ENCODE measurements at regions not wholly inside any gene's neighbourhood (a gene's known extent, or its start where the extent isn't known, plus 50 kb on each side); places are given as distances from the start of the nearest gene placed in this dataset.

GRCh38 chr14:76974365-76974764 lies 54.1 kb downstream of the IRF2BPL start:
- DNase-seq (ENCODE audit: low read depth in 2 of 3, low spot score in 2 of 3), result no peak

GRCh38 chr14:76971549-76971948 lies 57.0 kb downstream of the IRF2BPL start:
- DNase-seq (ENCODE audit: low read depth in 2 of 3, low spot score in 2 of 3), result no peak

- DNase-seq (ENCODE audit: low read depth in 2 of 3, low spot score in 2 of 3), result no peak
These were observed 59.9 kb downstream of the IRF2BPL start for GRCh38 chr14:76968621-76969063.

GRCh38 chr14:76967788-76968187 lies 60.7 kb downstream of the IRF2BPL start:
- no peak for DNase-seq (ENCODE audit: low read depth in 2 of 3, low spot score in 2 of 3)

- DNase-seq (ENCODE audit: low read depth in 2 of 3, low spot score in 2 of 3), result no peak
These were observed 63.3 kb downstream of the IRF2BPL start for GRCh38 chr14:76965232-76965631.

DNA sequence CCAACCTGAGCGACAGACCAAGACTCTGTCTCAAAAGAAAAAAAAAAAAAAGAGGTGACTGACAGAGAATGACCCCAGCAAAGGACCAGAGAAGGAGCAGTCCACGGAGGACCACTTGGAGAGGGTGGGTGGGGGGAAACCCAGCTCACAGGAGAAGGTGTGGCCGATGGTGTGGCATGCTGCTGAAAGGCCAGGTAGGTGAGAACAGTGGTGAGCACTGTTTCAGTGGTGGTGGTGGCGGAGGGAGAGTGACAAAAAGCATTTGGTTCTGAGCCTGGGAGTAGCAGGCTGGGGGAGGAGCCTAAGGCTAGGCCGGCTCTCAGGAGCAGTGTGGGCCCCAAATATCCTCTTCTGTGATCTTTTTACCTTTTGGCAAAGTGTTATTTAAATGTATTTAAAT lies 63.8 kb downstream of the IRF2BPL start:
- no peak for DNase-seq (ENCODE audit: low read depth in 2 of 3, low spot score in 2 of 3)

DNA sequence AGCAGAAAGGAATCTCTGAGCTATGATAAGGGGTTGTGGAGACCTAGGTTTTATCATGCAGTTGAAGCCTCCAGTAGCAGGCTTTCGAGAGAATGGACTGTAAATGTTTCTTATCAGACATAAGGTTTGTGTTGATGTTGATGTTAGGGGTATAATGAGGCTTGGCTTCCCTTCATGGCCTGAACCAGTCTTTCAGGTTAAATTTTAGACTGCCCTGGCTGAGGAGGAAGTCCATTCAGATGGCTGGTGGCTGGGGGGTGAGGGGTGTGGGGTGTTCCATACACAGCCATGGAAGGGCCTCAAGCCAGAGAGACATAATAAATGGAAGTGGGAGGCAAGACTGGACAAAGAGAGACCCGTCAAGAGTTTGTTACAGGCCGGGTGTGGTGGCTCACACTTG lies 65.1 kb downstream of the IRF2BPL start:
- DNase-seq (ENCODE audit: low read depth in 2 of 3, low spot score in 2 of 3), result no peak

GRCh38 chr14:76962303-76962660 lies 66.2 kb downstream of the IRF2BPL start:
- DNase-seq (ENCODE audit: low read depth in 2 of 3, low spot score in 2 of 3), result no peak

DNA sequence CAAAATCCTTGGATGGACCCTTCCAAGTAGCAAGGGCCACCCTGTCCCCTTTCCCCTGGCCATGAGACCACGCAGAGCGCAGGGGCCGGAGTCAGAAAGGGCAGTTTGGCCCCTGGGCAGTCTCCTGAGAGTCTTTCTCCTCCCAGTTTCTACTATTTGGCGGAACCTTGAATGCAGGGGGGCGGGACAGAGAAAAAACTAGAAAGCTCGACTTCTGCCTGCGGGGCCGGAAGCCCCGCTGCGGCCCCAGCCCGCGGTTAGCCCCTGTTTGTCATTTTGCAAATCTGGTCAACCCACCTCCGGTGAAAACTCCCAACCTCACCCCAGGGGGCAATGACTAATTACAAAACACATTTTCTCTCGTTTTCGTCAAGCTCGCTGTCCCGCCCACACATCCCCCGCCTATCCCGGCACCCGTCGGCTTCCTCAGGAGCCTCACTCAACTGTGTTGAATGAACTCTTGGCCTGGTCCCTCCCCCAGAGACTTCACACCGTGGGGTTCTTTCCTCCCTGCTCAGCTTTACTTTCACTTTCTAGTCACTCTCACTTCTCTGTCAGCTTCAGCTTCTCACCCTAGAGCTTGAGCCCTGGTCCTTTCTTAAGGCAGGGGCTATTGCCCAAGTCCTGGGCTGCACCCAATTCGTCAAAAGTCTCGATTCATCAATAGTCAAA lies 66.7 kb downstream of the IRF2BPL start:
- DNase-seq (ENCODE audit: low read depth in 2 of 3, low spot score in 2 of 3), result peak; percentile 85 to 99 (median 98)

DNA sequence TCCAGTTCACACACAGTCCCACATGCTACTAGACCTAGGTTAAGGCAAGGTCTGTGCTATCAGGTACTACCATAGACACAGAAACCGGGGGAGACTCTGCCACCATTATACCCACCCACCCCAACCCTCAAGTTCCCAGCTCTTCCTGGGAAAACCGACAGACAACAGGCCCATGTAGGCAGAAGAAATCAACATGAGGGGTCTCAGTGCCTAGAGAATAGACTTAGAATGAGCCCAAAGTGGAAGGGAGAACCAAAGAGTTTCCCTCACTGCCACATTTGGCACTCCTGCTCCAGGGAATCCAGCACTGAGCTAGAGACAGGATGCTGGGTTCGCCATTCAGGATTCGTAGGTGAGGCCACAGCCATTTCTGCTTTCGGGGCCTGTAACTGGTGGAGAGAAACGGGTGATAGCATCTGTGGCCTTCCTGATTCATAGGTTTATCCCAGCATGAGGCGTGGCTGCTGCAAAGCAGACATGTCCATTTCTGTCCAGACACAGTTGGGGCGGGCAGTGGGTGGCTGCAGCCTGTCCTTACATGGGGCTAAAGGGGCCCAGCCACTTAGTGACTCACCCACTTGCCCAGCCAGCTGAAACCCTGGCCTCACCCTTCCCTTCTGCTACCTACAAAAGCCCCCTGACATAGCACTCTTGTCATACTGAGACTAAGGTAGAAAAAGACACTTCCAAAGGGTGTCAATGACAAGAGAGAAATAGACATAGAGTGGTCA lies 69.4 kb downstream of the IRF2BPL start:
- DNase-seq (ENCODE audit: low read depth in 2 of 3, low spot score in 2 of 3), result no peak

DNA sequence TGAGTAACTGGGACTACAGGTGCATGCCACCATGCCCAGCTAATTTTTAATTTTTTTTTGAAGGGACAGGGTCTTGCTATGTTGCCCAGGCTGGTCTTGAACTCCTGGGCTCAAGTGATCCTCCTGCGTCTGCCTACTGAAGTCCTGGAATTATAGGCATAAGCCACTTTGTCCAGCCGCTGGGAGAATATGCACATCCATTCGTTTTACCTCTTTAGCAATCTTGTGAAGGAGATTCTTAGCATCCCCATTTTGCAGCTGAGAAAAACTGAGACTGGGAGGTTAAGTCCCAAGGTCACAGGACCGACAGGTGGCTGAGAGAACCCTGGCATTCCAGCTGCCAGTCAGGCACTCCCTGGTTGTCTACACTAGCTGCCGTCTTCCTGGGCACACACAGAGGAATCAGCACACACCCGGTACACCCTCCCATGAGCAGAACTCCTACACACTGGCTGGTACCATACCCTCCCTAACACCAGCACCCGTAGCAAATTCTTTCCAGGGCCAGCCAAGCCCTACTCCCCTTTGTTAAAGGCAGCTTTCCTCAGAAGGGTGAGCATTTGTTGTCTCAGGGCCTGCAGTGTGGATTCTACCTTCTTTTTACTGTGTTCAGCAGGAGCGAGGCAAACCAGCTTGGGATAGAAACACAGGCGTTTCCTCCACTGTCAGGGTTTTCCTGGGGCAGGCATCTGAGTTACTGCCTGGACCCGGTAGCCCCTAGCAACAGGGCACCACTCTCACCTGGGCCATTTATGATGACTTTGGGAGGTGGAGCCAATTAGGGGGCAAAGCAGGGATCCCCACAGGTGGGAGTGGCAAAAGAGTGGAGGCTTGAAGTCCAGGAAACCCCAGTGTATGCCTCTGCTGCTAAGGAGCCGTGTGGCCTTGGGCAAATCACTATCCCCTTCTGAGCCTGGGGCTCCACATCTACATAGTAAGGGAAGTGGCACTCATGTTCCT lies 70.2 kb downstream of the IRF2BPL start:
- no peak for DNase-seq (ENCODE audit: low read depth in 2 of 3, low spot score in 2 of 3)

GRCh38 chr14:76957224-76957891 lies 71.2 kb downstream of the IRF2BPL start:
- DNase-seq (ENCODE audit: low read depth in 2 of 3, low spot score in 2 of 3), result no peak

- peak; percentile 79 to 97 (median 94) for DNase-seq (ENCODE audit: low read depth in 2 of 3, low spot score in 2 of 3)
These were observed 72.0 kb downstream of the IRF2BPL start for GRCh38 chr14:76956316-76957090.

GRCh38 chr14:76955575-76956315 lies 72.8 kb downstream of the IRF2BPL start:
- peak in 2 of 3 donors; percentile 62 to 71 for DNase-seq (ENCODE audit: low read depth in 2 of 3, low spot score in 2 of 3)

GRCh38 chr14:76954394-76955190 lies 73.9 kb downstream of the IRF2BPL start:
- no peak for DNase-seq (ENCODE audit: low read depth in 2 of 3, low spot score in 2 of 3)

- peak in 2 of 3 donors; percentile 77 to 79 for DNase-seq (ENCODE audit: low read depth in 2 of 3, low spot score in 2 of 3)
These were observed 75.1 kb downstream of the IRF2BPL start for GRCh38 chr14:76953311-76953945.

DNA sequence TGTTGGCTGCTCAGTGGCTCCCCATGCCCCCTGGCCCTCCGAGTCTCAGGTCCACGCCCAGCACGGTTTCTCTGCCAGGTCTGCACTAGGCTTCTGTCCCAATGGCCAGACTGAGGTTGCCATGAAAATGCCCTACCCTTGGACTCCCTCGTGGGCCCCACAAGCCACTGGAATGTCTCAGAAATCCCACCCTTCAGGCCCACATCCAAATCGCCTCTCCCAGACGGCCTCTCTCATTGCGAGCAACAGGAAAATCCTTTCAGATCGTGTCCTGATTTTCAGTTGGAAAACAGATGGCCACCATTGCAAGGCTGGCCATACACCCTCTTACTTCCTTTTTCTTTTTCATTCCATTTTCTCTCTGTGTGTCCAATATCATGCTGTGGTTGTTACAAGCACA lies 77.3 kb downstream of the IRF2BPL start:
- no peak for DNase-seq (ENCODE audit: low read depth in 2 of 3, low spot score in 2 of 3)

All from hematopoietic multipotent progenitor cell (in vitro differentiated cells).